HG03066 (cell line): ENCODE measurements at regions not wholly inside any gene's neighbourhood (a gene's known extent, or its start where the extent isn't known, plus 50 kb on each side); places are given as distances from the start of the nearest gene placed in this dataset.
"Not testable (repeated sequence)": the region's sequence is repeated elsewhere in the genome, so short reads cannot be mapped to it uniquely, and the experiment has no call there.

ENCODE experiments used
- ATAC-seq: cut with Tn5 transposase; IDR thresholded peaks from one replicate; pipeline ENCODE4 v1.9.1; 2021; ENCODE audit warnings: low read depth; ENCODE audit not compliant: unreplicated experiment

- no peak for ATAC-seq
Measured at GRCh38 chr10:52368725-52369124, 54.6 kb downstream of the DKK1 start.

DNA sequence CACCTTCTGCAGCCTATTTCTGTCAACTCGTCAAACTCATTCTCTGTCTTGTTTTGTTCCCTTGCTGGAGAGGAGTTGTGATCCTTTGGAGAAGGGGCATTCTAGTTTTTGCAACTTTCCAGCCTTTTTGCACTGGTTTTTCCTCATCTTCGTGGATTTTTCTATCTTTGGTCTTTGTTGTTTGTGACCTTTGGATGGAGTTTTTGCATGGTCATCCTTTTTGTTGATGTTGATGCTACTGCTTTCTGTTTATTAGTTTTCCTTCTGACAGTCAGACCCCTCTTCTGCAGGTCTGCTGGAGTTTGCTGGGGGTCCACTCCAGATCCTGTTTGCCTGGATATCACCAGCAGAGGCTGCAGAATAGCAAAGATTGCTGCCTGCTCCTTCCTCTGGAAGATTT is 60.1 kb downstream of the DKK1 start:
- ATAC-seq = not testable (repeated sequence)

DNA sequence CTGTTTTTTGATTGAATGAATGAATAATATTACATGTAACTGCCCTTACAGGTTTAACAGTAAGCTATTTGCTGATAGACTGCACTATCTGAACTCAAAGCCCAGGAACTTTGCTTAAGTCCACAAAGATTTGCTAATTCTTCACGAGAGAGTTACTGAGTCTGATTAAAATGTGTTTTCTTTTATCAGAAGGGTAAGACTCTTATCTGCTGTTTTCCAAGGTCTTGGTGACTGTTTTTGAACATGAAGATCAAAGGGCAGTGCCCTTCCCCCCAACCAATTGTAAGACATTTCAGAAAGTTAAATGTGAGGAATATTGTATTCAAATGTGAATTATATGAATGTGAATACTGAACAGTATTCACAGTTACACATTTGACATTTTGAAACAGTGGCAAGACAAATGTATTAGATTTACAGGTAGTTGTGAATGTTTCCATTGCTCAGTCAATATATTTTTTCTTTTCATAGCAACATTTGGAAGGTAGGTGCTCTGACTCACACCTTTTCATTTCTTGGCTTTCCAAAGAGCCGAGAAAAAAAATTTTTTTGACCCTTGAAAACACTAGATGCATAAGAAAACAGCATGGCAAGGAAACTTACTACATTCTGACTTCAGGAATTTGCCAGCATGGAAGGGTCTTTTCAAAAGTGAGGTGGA is 62.7 kb downstream of the DKK1 start:
- ATAC-seq = no peak

GRCh38 chr10:52378124-52378523 is 64.0 kb downstream of the DKK1 start:
- no peak for ATAC-seq

DNA sequence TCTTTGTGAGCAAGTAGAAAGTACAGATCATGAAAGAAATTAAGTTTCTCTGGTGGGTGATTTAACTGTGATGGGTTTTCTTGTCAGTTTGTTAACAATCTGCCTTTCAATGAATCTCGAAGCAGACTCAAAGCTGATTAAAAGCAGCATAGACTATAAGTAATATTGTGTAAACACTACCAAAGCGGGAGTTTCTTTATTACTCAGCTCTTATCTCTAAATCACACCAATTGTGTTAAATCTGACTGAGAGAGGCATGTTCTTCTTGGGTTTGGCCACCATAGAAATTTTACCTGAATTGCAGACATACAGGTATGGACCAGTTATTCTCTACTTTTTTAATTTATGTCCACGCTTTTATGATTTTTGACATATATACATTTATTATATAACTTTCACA is 65.2 kb downstream of the DKK1 start:
- ATAC-seq = no peak

- ATAC-seq = no peak
Measured at GRCh38 chr10:52383088-52383487, 69.0 kb downstream of the DKK1 start.

- no peak for ATAC-seq
Measured at GRCh38 chr10:52387744-52388143, 73.7 kb downstream of the DKK1 start.

- ATAC-seq = no peak
Measured at GRCh38 chr10:52390388-52390787, 76.3 kb downstream of the DKK1 start.

GRCh38 chr10:52391927-52392602 is 78.0 kb downstream of the DKK1 start:
- ATAC-seq = no peak

DNA sequence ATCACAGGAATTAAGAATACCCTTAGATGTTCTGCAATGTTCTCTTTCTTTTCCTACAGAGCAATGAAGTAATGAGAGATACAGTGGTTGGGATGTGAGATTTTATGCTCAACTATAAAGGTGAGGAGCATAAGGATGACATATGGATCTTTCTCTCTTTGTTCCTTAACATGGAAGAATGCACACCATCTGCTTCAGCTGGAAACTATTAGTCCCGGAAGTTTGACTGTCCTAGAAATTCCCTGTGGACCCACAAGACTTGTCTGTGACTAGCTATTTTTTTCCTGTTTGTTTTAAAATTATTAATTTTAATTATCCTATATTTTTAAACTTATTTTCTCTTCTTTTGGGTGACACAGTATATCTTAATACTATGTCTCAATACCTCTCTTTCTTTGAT is 80.2 kb downstream of the DKK1 start:
- no peak for ATAC-seq

DNA sequence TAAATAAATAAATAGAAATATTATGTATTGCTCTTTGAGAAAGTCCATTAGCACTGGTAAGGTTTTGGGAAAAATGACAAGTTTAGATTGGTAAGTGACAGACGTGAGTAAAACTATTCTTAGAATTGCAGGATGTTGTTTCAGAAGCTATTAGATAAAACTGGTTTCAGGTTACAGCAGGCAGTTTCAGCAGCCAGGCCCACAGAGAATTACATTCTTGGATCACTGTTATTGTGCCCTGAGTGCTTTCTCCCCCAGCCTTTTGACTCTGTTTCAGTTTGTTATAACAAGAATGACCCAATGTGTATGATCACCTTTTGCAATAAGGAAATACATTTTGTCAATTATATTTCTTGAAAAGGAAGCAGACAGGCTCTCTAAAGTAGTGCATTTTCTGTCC is 86.5 kb downstream of the DKK1 start:
- ATAC-seq = no peak

- ATAC-seq = not testable (repeated sequence)
Measured at GRCh38 chr10:52403801-52404200, 89.7 kb downstream of the DKK1 start.

- ATAC-seq = no peak
Measured at GRCh38 chr10:52409195-52409594, 95.1 kb downstream of the DKK1 start.

- ATAC-seq = no peak
Measured at GRCh38 chr10:52409928-52410327, 95.8 kb downstream of the DKK1 start.

GRCh38 chr10:52410916-52411315 is 96.8 kb downstream of the DKK1 start:
- no peak for ATAC-seq

GRCh38 chr10:52419281-52419680 is 105.2 kb downstream of the DKK1 start:
- no peak for ATAC-seq

GRCh38 chr10:52420656-52421055 is 106.6 kb downstream of the DKK1 start:
- ATAC-seq = no peak

GRCh38 chr10:52423369-52423768 is 109.3 kb downstream of the DKK1 start:
- ATAC-seq = no peak

- no peak for ATAC-seq
Measured at GRCh38 chr10:52424341-52424740, 110.3 kb downstream of the DKK1 start.

DNA sequence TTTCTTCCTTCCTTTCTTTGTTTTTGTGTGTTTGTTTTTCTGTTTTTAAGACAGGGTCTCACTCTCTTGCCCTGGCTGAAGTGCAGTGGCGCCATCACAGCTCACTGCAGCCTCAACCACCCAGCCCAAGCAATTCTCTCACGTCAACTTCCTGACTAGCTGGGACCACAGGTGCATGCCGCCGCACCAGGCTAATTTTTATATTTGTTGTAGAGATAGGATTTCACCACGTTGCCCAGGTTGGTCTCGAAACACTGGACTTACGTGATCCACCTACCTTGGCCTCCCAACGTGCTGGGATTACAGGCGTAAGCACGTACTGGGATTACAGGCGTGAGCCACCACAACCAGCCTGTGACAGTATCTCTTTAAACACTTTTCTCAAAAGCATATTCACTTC is 120.7 kb downstream of the DKK1 start:
- ATAC-seq = no peak

DNA sequence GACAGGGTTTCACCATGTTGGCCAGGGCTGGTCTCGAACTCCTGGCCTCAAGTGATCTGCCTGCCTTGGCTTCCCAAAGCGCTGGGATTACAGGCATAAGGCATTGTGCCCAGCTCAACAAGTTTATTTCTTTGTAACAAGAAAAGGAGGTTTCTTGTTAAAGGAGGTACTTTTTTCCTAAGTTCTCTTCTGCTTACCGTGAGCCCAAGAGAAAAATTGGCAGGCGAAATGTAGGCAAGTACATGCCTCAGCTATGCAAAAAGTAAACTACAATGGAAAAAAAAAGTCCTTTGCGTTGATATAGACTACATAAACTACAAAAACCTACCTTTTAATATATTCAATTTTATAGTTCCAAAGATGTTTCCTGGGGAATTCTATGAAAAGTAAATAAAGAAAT is 122.6 kb downstream of the DKK1 start:
- ATAC-seq = no peak

DNA sequence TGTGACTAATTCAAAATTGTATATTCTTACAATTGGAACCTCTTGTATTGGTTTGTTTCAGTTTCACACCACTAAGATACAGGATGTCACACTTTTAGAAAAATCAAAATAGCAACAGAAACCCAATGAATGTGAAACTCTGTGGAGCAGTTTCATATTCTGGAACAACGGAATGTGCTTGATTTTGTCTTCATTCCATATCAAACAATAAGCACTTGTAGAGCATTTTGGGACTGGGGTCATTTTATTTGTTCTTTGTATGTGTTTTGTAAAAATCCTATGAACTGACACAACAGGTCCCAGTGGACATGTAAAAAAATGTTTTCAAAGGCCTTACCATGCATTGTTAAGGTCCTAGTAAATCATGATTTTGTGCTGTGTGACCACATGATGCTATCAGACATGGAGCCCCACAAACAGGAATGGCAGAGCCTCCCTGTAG is 123.1 kb downstream of the DKK1 start:
- peak; percentile 80 for ATAC-seq
